ENCODE measurements at regions not wholly inside any gene's neighbourhood (a gene's known extent, or its start where the extent isn't known, plus 50 kb on each side); places are given as distances from the start of the nearest gene placed in this dataset.

DNA sequence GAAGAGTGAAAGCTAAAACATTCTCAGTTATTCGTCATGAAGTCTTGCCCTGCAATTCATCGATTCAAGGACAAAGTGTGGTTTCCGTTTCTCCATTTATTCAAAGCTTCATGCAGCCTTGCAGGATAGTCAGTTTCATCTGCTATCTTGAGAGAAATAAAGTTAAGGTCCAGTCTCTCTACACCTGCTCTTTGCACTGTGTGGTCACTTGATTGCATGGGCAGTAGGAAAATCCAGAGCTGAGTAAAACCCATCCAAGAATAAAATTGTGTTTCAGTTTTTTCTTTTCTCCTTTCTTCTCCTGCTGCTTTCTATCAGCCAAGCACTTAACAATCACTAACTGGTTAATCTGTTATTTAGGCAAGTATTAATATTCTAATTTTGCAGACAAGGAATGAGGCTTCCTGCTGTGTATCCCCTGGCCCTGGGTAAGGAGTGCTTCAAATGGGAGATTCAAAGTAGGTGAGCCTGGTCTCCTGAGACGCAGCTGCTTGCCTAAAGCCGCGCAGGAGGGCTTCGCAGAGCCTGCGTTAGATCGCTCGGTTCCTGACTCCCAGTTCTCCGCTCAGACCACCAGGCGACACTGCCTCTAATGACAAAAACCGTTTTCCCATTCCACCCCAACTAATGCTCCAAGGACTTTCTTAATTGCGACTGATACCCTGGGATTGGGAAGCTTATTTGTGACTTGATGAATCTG lies 808.3 kb downstream of the TFAP2A start:
- Histone ChIP-seq H3K27ac (no peak overlapping the region), H3K4me3 (no peak overlapping the region)

DNA sequence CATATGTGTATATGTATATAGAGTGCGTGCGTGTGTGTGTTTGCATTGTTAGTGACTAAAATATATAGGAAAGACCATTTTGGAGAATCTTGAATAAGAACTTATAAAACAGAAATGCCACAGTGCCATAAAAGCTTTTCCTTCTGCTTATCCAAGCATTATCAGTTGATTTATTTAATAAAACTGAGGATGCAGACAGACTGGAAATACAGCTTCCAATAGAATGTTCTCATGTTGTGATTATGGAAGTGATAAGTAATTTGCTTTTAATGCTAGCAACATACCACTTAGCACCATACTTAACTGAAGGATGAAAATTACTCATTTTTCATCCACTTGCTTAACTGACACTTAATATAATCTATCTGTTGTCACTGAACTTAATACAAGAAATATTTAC lies 820.1 kb downstream of the TFAP2A start:
- Histone ChIP-seq H3K27ac (no peak overlapping the region), H3K4me3 (no peak overlapping the region)

DNA sequence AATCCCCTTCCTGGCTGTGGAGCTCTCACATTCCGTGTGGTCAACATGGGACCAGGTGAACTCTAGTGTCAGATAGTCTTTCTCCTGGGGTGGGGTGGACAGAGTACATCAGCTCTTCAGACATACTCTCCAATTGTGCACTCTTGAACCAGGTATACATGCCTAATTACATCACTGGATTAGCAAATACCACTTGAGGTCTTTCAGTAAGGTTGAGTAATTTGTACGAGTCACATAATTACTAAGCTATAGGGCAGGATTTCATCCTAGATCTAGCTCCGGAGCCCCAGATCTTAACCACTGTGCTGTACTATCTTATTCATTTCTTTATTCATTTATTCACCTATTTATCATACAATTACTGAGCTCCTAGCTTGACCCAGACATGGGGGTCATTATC lies 821.3 kb downstream of the TFAP2A start:
- H3K27ac ChIP-seq: no peak overlapping the region
- no peak overlapping the region for H3K4me3 ChIP-seq

DNA sequence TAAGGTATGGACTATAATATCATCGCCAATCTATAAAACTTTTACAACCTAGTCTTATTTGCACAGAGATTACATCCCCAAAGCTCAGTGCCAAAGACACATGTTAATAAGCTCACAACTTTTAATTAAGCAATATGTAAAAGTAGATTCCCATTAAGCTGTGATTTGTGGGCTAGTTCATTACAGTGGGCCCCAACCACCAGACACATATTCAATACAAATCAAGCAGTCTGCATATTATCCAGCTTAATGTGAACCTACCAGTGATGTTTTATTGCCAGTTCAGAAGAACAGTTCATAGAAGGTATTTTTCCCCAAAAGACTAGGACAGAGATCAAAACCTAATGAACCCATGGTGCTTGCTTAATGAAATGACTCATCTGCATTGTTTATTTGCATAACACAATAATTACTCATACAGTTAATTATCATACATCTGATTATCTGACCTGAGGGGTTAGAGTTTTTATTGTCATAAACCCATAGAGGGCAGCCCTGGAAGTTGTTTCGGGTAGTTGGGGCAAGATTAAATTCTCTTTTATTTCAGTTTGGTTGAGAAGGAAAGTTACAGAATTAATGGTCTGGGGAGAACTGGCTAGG lies 831.0 kb downstream of the TFAP2A start:
- H3K27ac ChIP-seq: no peak overlapping the region
- no peak overlapping the region for H3K4me3 ChIP-seq

DNA sequence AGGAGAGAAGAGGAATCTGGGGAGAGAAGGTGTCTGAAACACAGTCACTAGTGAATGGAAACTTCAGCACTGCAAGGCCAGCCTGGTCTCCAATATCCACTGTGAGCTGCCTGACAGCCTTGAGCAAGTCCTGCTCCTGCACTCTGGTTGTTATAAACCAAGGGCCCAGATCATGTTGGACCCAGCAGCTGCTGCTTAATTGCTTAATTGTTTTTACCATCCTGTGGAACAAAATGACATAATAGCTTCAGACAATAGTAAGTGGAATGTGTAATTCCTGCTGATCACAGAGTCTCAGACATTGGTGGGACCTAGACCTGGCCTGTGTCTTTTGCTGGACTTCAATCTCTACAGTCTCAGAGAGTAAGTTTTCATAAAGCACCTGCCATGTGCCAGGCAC lies 833.7 kb downstream of the TFAP2A start:
- no peak overlapping the region for H3K27ac ChIP-seq
- no peak overlapping the region for H3K4me3 ChIP-seq

DNA sequence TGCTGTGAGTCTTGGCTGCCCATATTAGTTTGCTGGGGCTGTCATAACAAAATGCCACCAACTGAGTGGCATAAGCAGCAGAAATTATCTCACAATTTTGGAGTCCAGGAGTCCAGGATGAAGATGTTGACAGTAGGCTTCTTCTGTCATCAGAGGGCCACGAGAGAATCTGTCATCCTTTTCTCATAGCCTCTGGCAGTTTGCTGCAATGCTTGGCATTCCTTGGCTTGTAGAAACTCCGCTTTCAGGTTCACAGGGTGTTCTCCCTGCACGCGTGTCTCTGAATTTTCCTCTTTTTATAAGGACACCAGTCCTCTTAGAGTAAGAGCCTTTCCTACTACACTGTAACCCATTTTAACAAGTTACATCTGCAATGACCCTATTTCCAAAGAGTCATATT lies 838.4 kb downstream of the TFAP2A start:
- H3K27ac ChIP-seq: no peak overlapping the region
- no peak overlapping the region for H3K4me3 ChIP-seq

DNA sequence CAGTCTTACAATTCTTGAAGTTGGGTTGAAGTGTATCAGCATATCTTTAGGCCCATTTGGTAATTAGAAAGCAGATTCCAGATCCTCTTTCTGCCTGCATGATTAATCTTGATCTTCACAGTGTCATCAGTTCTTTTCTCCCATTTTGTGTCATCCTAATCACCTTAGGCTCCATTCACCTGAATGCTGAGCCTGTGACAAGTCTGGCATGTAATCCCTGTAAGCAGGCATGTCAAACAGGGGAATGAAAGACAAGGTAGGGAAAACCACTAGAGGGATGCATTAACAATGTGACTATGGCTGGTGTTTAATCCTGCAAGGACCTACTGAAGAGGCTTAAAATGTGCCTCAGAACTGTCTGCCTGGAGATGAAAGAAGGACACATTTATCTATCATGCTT lies 848.8 kb downstream of the TFAP2A start:
- Histone ChIP-seq H3K27ac (no peak overlapping the region), H3K4me3 (no peak overlapping the region)

DNA sequence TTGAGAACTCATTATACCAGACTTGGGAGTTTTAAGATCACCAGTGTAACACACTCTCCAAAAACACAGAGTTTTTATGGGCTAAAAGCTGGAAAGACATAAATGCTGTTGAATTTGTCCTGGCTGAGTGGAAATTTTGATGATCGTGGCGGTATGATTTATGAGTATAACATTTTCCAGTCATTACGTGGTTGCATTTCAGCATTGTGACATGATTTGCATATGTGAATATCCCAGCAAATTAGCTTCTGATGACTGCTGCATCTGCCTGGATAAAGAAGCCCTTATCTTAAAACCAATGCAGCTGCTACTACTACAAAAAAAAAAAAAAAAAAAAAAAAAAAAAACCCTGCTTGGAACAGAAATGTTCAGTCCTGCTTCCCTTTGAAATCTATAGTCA lies 850.9 kb downstream of the TFAP2A start:
- Histone ChIP-seq H3K4me3 (no peak overlapping the region), H3K27ac (no peak overlapping the region)

DNA sequence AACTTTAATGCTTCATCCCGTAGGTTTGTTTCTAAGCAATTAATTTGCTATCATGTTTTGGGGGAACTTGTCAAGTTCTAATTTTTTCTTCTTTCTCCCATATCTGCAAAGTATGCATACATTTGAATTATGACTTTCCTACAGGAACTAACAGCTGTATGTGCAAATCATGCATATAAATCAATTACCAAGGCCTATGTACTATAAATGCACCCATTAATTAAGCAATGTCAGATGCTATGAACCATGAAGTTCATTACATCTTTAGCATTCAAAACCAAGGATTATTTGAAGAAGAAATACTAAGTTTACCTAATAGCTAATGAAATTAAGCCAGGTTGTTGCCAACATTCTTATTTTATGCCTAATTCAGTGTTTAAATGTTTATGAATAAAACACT lies 851.3 kb downstream of the TFAP2A start:
- no peak overlapping the region for H3K27ac ChIP-seq
- H3K4me3 ChIP-seq: no peak overlapping the region

DNA sequence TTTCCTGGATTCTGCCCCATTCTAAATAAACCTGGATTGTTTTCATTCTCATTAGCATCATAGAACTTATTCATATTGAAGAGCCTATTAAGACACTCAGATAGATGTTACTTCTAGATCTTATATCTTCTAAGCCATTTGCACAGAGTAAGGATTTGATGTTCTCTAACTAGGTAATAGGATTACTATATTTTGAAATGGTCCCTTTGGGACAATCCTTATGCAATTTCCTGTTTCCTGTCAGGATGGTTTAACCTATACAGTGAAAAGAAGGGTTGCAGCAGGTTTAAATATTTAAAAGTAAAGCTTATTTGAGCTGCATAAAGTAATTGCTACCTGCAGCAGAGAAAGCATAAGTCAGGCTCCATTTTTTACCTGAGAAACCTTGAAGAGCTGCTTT lies 860.1 kb downstream of the TFAP2A start:
- H3K27ac ChIP-seq: no peak overlapping the region
- no peak overlapping the region for H3K4me3 ChIP-seq

DNA sequence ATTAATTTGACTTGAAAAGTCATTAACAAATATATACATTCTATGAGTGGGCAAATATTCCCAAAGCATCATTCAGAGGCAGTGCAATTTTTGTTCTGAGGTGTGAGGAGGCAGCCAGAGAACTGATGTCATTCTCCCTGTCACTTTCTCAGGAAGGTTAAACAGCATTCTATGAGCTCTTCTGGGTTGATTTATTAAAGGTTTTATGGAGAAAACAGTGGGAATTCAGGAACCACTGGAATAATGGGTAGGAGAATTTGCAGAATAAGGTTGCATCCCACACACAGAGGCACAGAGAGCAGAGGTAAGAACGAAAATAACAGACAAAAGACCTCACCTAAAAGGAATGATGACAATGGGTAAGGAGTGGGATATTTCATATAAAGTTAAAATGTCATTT lies 860.6 kb downstream of the TFAP2A start:
- Histone ChIP-seq H3K27ac (no peak overlapping the region), H3K4me3 (no peak overlapping the region)

DNA sequence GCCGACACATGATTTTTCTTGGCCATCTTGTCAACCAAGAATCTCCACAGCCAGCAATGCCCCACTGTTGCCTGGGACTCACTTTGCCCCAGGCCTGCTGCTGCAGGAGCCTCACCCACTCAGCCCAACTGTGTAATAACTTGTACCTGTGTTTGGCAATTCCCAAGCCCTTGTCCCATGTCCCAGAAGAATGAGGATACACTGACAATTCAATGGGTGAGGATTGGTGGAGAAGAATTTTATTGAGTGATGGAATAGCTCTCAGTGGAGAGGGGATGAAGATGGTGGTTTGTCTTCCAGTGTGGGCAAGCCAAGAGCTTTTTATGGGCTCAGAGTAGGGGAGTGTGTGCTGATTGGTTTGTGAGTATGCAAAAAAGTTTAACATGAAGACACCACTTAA lies 861.9 kb downstream of the TFAP2A start:
- Histone ChIP-seq H3K4me3 (no peak overlapping the region), H3K27ac (no peak overlapping the region)

DNA sequence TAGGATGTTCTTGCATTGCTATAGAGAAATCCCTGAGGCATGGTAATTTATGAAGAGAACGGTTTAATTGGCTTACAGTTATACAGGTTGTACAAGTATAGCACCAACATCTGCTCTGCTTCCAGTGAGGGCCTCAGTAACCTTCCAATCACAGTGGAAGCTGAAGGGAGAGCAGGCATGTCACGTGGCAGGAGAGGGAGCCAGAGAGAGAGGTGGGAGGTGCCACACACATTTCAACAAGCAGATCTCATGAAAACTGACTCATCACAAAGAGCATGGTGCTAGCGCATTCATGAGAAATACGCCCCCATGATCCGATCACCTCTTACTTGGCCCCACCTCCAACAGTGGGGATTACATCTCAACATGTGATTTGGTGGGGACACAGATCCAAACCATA lies 871.2 kb downstream of the TFAP2A start:
- Histone ChIP-seq H3K27ac (no peak overlapping the region), H3K4me3 (no peak overlapping the region)

DNA sequence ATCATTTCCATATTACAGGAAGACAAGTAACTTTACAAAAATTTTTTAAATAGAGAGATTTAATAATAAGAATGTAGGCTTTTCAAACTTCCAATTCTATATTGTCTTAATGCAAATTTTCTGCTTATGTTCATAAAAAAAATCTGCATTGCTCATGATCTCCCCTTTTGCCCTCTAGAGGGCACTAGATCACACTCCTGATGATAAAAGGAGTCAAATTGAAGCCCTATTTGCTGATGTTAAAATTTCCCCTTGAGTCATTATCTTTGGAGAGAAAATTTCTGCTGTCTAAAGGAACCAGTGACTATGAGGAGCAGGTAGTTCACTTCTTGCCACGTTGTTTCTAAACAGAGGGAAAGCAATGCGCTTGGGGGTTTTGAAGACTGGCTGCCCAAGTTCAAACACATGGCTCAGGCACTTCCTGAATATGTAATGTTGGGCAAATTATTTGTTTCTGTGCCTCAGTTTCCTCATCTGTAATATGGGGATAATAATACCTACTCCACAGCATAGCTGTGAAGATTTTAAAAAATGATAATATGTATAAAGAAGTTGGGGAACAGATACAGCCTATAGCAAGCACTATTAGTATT lies 874.2 kb downstream of the TFAP2A start:
- Histone ChIP-seq H3K27ac (no peak overlapping the region), H3K4me3 (no peak overlapping the region)

DNA sequence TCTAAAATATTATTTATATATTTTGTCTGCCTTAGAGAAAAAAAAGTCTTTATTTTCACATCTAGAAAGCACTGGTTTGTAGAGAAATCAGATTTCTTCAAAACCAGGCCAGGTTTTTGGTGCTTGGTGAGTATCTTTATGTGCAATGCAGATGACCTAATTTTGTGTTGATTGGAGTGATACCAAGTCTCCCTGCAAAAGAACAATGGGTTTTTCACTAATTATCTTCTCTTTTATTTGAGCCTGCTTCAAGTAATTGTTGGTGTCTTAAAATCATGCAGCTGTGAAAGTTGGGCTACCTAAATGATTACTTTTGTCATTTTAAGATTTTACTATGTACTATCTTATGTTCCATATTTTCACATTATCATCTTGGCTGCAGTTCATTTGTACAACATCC lies 874.7 kb downstream of the TFAP2A start:
- Histone ChIP-seq H3K27ac (no peak overlapping the region), H3K4me3 (no peak overlapping the region)

DNA sequence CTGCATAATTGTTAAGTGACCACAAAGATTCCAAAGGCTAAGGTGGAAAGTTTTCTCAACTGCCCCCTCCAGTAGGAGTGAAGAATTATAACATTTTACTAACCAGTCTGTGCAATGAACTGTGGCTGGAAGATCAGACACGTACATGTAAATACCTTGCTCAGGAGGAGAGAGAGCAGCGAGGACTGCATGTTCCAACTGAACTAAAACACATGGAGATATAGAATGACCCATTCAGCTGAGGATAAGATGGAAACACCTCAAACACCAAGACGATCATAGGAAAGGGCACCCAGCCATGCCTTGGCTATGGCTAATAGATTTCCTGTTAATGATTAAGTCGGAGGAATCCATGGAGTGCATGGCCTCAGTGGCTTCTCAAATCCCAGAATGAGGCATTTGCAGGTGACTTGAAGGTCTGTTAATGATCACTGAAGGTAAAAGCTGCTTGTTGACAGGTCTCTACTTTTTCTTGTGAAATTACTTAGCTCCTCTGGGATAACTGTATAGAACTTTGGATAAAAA lies 875.6 kb downstream of the TFAP2A start:
- no peak overlapping the region for H3K27ac ChIP-seq
- no peak overlapping the region for H3K4me3 ChIP-seq

DNA sequence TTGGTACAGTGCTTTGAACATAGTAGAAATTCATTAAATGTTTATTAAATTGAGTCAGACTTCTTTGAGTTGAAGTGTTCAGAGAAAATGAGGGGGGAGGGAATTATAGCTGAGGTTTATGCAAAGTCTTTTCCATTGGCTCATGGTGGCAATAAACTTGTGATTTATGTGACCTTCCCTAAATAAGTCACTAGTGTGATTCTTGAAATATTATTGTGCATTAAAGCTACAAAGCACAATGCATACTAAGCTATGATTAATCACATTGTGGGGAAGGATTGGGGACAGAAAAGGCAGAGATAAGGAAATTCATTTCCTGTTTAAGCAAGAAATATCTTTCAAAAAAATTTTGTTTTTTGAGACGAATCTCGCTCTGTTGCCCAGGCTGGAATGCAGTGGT lies 877.5 kb downstream of the TFAP2A start:
- Histone ChIP-seq H3K4me3 (no peak overlapping the region), H3K27ac (no peak overlapping the region)

DNA sequence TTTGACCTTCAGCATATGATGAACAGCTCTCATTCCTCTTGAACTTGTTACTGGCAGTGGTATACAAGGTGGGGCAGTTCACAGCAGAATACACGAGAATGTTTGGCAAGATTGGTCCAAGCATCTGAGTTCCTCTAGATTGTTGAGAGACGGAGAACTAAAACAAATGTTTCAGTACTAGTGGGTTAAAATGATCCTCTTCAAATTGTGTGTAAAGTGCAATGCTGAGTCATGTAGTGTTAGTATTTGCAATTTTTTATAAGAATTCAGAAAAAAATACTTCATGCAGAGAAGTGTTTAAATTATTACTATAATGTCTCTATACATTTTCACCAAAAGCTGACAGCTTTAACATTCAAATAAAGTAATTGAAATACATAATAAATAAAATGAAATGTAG lies 879.8 kb downstream of the TFAP2A start:
- H3K4me3 ChIP-seq: no peak overlapping the region
- H3K27ac ChIP-seq: no peak overlapping the region

DNA sequence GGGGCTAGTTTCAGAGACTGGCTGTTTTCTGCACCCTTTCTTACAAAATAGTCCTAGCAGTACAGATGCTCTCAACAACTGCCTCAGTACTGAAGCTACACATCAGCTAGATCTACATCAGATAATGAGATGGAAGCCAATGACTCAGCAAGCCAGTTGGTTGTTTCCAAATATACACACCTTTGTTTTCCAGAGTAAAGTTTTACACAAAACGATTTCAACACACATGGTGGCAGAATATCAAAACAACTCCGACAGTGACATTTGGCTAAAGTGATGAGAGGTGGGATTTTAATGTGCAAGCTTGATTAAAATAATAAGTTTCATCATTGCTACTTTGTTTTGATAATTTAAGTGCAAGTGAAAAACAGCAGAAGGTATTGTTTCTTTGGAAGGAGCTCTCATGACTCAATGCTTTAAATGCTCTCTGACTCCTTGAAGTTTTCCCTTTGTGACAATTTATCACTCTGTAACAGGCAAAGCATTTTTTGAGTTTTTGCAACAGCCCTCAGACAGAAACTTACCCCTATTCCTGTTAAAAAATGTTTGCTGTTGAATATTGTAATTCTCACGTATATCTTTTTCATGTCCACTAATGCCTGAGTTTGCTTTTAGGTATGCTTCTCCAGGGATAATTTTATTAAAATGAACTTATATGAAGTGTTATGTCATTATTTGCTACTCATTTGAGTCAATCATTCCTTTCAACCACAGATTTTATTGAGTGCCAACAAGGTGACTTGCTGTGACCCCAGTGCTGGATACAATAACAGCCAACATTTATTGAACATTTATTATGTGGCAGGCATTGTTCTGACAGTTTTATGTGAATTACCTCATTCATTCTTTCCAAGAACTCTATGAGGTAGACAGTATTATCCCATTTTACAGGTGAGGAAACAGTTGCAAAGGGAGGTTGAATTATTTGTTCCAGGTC lies 882.0 kb downstream of the TFAP2A start:
- no peak overlapping the region for H3K4me3 ChIP-seq
- H3K27ac ChIP-seq: peak overlapping the region in 3 of 21 experiments; percentile 2 to 28 (median 7)

DNA sequence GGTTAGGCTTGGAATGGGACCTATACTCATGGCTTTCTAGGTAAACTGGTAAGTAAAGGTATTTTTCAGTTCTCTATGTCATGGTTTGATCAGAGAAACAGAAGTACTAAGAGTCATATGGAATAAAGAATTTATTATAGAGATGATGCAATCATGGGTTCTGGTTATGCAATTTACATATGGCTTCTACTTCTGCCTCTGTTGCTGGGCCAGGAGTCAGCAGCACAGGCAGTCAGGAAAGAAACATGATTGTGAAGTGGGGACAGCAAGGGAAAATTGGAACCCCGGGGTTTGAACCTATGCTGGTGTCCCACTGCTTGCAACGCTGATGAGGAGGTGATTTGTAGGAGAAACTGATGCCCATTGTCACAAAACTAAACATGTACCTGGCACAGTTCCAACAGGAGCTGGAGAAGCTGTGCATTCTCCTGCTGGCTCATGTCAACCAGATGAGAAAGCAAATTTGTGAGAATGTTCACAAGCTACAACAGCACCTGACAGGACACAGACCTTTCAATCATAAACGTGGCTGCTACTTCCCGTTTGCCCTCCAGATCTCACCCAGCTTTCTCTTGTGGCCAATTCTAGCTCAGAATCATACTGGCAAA lies 887.1 kb downstream of the TFAP2A start:
- Histone ChIP-seq H3K4me3 (no peak overlapping the region), H3K27ac (no peak overlapping the region)

Data from skin epidermis (tissue), 12 donors.